Activated CD4-positive, alpha-beta T cell treated with anti-CD3 and anti-CD28 coated beads, Interleukin-2, amount 50 U/mL, for 4 hours (primary cell): ENCODE measurements at regions not wholly inside any gene's neighbourhood (a gene's known extent, or its start where the extent isn't known, plus 50 kb on each side); places are given as distances from the start of the nearest gene placed in this dataset.
"Not testable (repeated sequence)": the region's sequence is repeated elsewhere in the genome, so short reads cannot be mapped to it uniquely, and the experiment has no call there.

Experiments
- DNase-seq, 2 experiments: peaks; one replicate each; pipeline ENCODE4 v3.0.0-alpha.2; 2020

GRCh38 chr19:5290336-5291262, 50.0 kb downstream of the PTPRS start:
- DNase-seq, result no peak

GRCh38 chr19:5289060-5289990, 51.3 kb downstream of the PTPRS start:
- DNase-seq, result no peak

DNA sequence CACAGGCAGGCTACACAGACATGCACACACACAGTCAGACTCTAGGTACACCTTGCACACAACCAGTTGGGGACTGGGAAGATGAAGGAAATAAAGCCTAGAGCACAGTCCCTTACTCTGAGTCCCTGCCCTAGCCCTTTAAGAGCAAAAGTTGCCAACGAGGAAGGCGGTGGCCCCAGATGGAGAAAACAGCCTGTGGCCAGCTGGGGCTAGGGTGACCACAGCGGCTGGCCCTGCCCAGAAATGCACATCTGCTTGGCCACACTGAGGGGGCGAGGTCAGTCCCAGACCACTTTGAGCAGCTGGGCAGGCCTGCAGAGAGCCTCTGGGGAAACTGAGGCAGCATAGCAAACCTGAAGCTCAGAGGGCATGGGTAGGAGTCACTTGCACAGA, 52.3 kb downstream of the PTPRS start:
- no peak for DNase-seq

DNA sequence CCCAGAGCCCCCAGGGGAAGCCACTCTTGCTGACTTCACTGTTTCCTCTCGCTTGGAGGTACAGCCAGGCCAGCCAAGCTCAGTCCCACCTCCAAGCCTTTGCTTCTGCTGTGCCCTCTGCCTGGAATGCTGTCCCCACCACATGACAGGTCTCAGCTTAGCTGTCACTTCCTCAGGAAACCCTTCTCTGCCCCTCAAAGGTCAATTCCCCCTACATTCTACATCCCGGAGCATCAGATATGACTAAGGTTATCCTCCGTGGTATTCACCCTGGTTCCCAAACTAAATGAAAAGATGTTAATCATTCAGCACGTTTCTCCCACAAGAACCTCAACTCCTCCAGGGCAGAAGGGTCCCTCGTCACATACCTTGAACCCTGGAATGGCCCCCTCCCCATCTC, 53.5 kb downstream of the PTPRS start:
- DNase-seq, result no peak

GRCh38 chr19:5286465-5287029, 54.1 kb downstream of the PTPRS start:
- no peak for DNase-seq

DNA sequence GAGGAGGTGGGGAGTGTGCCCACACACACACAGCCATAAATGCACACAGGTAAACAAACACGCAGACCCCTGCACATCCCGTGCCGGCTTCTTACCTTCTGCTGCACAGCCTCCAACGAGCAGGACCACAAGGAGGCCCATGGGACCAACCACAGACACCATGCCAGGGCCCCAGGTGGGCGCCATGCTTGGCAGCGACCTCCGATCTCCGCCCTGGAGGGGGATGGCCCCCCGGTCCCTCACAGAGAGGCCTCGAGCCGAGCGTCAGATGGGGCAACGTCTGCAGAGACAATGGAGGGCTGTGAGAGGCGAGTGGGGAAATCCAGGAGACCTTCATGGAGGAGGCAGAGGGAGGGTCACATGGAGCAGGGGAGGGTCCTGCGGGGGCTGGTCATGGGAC, 54.7 kb downstream of the PTPRS start:
- no peak for DNase-seq

DNA sequence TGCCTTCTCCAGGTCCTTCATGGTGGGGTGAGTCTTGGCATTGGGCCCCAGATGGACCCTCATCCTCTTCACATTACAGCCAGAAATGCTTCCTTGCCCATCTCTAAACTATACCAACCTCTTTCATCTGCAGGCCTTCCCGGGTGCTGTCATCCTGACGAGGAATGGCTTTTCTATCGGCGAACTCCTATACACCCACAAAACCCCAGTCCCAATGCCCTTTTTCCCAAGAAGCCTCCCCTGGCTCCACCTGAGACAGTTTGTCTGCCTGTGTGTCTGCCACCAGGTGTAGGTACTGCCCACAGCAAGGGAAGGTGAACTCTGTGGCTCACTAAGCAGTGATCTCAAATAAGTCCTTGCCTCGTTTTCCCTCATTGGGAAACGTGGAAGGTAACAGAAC, 55.3 kb downstream of the PTPRS start:
- no peak for DNase-seq

DNA sequence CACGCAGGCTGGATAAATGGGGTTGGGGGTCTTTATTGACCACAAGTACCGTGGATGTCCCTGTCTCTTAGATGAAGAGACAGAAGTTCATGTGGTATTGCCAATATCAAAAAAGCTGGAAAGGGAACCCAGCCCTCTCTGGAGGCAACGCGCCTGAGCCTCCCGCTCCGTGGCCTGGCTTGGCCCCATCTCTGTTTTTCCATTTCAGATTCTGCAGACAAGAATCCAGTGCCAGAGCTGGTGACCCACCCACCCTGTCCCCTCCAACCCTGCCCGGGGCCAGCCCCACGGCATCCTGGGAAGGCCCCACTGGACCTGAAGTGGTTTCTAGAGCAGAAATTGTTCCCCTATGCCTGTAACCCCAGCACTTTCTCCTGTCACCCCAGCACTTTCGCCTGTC, 57.7 kb downstream of the PTPRS start:
- no peak for DNase-seq

GRCh38 chr19:5281588-5281987, 59.0 kb downstream of the PTPRS start:
- no peak for DNase-seq

GRCh38 chr19:5275668-5276067, 64.9 kb downstream of the PTPRS start:
- not testable (repeated sequence) for DNase-seq

DNA sequence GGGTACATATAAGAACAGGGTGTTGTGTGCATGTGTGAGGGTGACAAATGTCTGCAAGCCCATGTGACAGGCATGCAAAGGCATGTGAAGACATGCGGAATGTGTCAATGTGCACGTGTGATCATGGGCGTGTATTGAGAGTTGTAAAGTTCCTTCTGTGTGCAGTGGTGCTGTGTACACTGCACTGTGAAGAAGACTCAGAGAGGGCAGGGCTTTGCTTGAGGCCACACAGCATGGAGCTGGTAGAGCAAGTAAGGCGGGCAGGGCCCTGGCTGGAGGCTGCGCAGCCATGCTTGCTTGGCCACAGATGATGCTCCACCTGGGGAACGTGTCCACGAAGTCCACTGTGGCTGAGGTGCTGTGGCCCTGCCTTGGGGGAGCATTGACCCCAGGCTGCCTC, 66.8 kb downstream of the PTPRS start:
- DNase-seq, result no peak

- DNase-seq, result no peak
Observed at GRCh38 chr19:5271145-5271544, 69.5 kb downstream of the PTPRS start.

- no peak for DNase-seq
Observed at GRCh38 chr19:5269926-5270325, 70.7 kb downstream of the PTPRS start.

GRCh38 chr19:5269279-5269678, 71.3 kb downstream of the PTPRS start:
- no peak for DNase-seq

- no peak for DNase-seq
Observed at GRCh38 chr19:5268801-5269200, 71.8 kb downstream of the PTPRS start.

DNA sequence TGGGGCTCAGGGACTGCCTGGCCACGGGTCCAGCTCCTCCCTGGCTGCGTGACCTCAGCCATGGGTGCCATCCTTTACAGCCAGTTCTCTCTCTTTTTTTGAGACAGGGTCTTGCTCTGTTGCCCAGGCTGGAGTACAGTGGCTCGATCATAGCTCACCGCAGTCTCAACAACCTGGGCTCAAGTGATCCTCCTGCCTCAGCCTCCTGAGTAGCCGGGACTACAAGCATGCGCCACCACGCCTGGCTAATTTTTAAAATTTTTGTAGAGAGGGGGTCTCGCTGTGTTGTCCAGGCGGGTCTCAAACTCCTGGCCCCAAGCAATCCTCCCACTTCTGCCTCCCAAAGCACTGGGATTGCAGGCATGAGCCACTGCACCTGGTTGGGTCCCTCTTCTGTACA, 75.4 kb downstream of the PTPRS start:
- no peak for DNase-seq

DNA sequence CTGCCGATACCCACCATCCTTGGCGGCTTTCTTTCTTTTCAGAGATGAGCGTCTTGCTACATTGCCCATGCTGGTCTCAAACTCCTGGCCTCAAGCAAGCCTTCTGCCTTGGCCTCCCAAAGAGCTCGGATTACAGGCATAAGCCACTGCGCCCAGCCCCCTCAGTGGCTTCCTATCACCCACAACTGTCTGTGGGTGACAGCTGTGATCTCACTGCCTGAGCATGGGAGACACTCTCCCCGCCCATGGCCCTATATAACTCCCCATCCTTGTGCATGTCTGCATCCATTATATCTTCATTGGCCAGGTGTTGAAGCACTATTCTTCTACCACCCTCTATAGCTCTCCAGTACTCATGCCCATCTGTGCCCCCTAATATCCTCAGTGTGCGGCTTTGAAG, 76.2 kb downstream of the PTPRS start:
- DNase-seq, result no peak

GRCh38 chr19:5263615-5264014, 77.0 kb downstream of the PTPRS start:
- DNase-seq, result no peak

DNA sequence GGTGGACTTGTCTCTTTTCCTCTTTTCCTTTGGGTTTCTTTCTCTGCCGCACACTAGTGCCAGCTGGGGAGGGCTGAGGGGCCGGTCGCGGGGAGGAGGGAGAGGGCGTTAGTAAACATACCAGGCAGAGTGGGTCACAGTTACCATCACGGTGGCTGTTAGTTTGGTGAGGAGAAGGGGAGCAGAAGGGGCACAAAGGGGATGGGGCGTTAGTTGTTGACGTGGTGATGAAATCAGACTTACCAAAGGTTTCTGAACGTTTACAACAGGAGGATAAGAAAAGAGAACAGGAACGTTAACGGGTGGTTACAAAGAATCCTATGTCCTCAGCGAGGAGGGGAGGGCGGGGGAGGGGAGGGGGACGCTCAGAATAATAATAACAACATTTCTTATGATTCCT, 77.9 kb downstream of the PTPRS start:
- DNase-seq, result no peak

DNA sequence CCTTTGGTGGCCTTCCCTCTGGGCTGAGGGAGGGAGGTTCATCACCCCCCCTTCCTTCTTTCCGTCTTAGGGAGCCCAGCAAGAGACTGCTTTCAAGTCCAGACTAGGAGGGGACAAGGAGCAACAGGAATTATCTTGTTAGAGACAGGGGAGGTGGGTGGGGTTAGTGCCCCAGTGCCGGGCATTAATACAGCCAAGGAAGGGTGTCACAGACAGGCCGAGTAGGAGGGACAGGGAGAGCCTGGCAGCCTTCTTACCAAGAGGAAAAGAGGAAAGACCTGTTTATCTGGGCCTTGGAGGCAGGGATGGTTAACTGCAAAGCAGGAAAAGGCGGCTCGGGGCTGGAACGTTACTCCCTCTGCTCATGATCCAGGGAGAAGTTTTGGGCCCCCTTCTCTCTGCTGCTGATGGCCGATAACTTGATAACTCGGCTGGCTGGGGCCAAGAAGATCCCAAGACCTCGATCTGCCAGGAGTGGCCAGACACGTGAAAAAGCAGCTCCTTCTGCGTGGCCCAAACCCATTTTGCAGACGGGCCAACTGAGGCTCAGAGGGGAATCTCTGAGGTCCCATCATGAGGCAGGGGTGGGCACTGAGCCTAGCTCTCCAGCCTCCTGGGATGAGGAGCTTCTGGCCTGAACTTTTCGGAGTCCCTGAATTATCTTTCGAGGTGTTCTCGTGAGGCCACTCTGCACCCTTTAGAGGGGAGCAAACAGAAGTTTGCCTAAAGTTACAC, 79.3 kb downstream of the PTPRS start:
- no peak for DNase-seq

- no peak for DNase-seq
Observed at GRCh38 chr19:5260381-5260967, 80.1 kb downstream of the PTPRS start.

DNA sequence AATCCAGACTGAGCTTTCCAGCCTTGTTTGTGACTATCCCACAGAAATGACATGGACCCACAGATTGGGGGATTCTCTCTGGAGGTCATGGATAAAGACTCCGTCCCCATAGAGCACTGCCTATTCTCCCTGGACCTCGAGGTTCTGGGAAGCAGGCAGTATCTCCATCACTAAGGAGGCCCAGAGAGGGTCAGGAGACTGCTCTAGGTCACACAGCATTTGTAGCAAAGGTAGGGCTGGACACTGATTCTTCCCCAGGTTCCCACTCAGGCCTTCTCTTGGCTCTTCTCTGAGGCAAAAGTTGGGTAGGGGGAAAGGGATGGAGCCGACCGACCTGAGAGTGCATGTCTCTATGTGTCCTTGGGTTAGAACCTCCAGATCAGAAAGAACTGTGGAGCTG, 80.9 kb downstream of the PTPRS start:
- no peak for DNase-seq
